DND-41 (cell line): ENCODE measurements at regions not wholly inside any gene's neighbourhood (a gene's known extent, or its start where the extent isn't known, plus 50 kb on each side); places are given as distances from the start of the nearest gene placed in this dataset.

ENCODE experiments used
- EZH2 ChIP-seq: IDR thresholded peaks from 3 replicates; pipeline ENCODE4 v1.6.1; 2012; ENCODE audit warnings: borderline replicate concordance, low read depth, mild to moderate bottlenecking, moderate library complexity, low read length, inconsistent platforms; ENCODE audit not compliant: severe bottlenecking
- TF ChIP-seq, protein P1 (sequence below): IDR thresholded peaks from 2 replicates; pipeline ENCODE4 v1.5.1; 2012; ENCODE audit warnings: borderline replicate concordance, low read length, moderate library complexity, mild to moderate bottlenecking; ENCODE audit not compliant: poor library complexity, severe bottlenecking; ENCODE audit errors: extremely low read depth

- TF ChIP-seq, protein P1, sequence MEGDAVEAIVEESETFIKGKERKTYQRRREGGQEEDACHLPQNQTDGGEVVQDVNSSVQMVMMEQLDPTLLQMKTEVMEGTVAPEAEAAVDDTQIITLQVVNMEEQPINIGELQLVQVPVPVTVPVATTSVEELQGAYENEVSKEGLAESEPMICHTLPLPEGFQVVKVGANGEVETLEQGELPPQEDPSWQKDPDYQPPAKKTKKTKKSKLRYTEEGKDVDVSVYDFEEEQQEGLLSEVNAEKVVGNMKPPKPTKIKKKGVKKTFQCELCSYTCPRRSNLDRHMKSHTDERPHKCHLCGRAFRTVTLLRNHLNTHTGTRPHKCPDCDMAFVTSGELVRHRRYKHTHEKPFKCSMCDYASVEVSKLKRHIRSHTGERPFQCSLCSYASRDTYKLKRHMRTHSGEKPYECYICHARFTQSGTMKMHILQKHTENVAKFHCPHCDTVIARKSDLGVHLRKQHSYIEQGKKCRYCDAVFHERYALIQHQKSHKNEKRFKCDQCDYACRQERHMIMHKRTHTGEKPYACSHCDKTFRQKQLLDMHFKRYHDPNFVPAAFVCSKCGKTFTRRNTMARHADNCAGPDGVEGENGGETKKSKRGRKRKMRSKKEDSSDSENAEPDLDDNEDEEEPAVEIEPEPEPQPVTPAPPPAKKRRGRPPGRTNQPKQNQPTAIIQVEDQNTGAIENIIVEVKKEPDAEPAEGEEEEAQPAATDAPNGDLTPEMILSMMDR, result no peak
- TF ChIP-seq EZH2, result no peak
Measured at GRCh38 chr12:97313471-97314190, 149.0 kb upstream of the RMST start.
